ENCODE measurements at regions not wholly inside any gene's neighbourhood (a gene's known extent, or its start where the extent isn't known, plus 50 kb on each side); places are given as distances from the start of the nearest gene placed in this dataset.

DNA sequence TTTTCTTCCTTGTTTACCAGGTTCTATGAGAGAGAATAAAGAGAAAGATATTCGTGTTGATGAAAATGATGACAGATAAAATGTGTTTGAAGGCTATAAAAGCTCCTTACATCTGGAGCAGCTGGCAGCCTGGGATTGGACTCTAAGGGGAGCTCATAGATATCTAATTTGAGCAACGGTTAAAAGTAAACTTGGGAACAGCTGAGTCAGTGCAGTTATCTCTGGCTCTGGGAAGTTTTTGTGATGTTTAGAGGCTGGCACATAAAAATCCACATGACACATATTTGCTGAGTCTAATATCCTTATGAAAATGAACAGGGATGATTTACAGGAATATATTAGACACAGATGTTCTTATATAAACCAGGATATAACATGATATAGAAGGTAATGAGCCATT lies 331.8 kb upstream of the TENM3 start:
- BruUV-seq (replicated peaks), result no TSS peak
- Mint-ChIP-seq H3K9me3 (ENCODE audit: unreplicated experiment) (peaks cover 25% of the 10 kb centered on the region), H3K27ac (ENCODE audit: unreplicated experiment) (no peak overlapping the region), H3K27me3 (ENCODE audit: insufficient read depth, unreplicated experiment) (peaks cover 7% of the 10 kb centered on the region), H3K4me1 (ENCODE audit: low read depth, unreplicated experiment) (no peaks in the 10 kb centered on the region), H3K4me3 (ENCODE audit: unreplicated experiment) (no peak overlapping the region), H3K36me3 (ENCODE audit: insufficient read depth, unreplicated experiment) (no peaks in the 10 kb centered on the region)
- no peaks in the 10 kb centered on the region for H3K27me3 ChIP-seq (replicated peaks; ENCODE audit: control insufficient read depth, insufficient read depth, low read length)
- no peak for DNase-seq
- no peaks in the 10 kb centered on the region for H3K4me1 ChIP-seq
- H3K4me3 ChIP-seq (ENCODE audit: low read depth, low read length), result no peak overlapping the region
- no peaks in the 10 kb centered on the region for H3K36me3 ChIP-seq (ENCODE audit: control insufficient read depth, insufficient read depth, low read length)
- intact Hi-C loops (cut with micrococcal nuclease; ENCODE audit: unreplicated experiment), result no loop called here
- H3K9me3 ChIP-seq, result no peaks in the 10 kb centered on the region
- CTCF ChIA-PET, result no interaction called here
- TF ChIP-seq, protein P1, sequence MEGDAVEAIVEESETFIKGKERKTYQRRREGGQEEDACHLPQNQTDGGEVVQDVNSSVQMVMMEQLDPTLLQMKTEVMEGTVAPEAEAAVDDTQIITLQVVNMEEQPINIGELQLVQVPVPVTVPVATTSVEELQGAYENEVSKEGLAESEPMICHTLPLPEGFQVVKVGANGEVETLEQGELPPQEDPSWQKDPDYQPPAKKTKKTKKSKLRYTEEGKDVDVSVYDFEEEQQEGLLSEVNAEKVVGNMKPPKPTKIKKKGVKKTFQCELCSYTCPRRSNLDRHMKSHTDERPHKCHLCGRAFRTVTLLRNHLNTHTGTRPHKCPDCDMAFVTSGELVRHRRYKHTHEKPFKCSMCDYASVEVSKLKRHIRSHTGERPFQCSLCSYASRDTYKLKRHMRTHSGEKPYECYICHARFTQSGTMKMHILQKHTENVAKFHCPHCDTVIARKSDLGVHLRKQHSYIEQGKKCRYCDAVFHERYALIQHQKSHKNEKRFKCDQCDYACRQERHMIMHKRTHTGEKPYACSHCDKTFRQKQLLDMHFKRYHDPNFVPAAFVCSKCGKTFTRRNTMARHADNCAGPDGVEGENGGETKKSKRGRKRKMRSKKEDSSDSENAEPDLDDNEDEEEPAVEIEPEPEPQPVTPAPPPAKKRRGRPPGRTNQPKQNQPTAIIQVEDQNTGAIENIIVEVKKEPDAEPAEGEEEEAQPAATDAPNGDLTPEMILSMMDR (IDR thresholded peaks at IDR 0.05; ENCODE audit: insufficient read depth in 1 of 2, low read depth in 1 of 2, low read length in 1 of 2, severe bottlenecking in 1 of 2, unreplicated experiment in 1 of 2), result no peak
- POLR2A ChIA-PET, result no interaction called here

DNA sequence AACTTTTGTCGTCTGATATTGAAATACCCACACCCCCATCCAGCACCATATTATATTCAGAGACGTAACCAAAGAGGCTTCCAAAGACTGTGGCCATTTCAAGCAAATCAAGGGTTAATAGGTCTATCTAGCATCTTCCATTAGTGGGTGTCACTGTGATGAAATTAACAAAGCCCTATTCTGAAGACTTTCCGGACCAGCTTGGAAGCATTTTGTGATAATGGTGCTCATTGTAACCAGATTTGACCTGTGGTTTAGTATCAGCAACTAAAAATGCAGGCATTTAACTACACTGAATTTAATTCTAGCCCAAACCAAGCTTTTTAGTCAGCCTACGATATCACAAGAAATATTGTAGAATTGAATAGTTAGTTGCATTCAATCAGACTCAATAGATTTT lies 309.7 kb upstream of the TENM3 start:
- Histone ChIP-seq H3K4me3 (ENCODE audit: low read depth, low read length) (no peak overlapping the region), H3K36me3 (ENCODE audit: control insufficient read depth, insufficient read depth, low read length) (no peaks in the 10 kb centered on the region), H3K4me1 (no peaks in the 10 kb centered on the region), H3K9me3 (no peaks in the 10 kb centered on the region), H3K27me3 (replicated peaks; ENCODE audit: control insufficient read depth, insufficient read depth, low read length) (no peaks in the 10 kb centered on the region)
- Mint-ChIP-seq H3K27ac (ENCODE audit: unreplicated experiment) (no peak overlapping the region), H3K4me3 (ENCODE audit: unreplicated experiment) (no peak overlapping the region), H3K9me3 (ENCODE audit: unreplicated experiment) (peaks cover 21% of the 10 kb centered on the region), H3K27me3 (ENCODE audit: insufficient read depth, unreplicated experiment) (peaks cover 18% of the 10 kb centered on the region), H3K4me1 (ENCODE audit: low read depth, unreplicated experiment) (no peaks in the 10 kb centered on the region), H3K36me3 (ENCODE audit: insufficient read depth, unreplicated experiment) (no peaks in the 10 kb centered on the region)
- TF ChIP-seq, protein P1 (IDR thresholded peaks at IDR 0.05; ENCODE audit: insufficient read depth in 1 of 2, low read depth in 1 of 2, low read length in 1 of 2, severe bottlenecking in 1 of 2, unreplicated experiment in 1 of 2), result no peak
- ChIA-PET CTCF (no interaction called here), POLR2A (no interaction called here)
- BruUV-seq (replicated peaks), result no TSS peak
- no peak for DNase-seq
- intact Hi-C loops (cut with micrococcal nuclease; ENCODE audit: unreplicated experiment), result no loop called here

DNA sequence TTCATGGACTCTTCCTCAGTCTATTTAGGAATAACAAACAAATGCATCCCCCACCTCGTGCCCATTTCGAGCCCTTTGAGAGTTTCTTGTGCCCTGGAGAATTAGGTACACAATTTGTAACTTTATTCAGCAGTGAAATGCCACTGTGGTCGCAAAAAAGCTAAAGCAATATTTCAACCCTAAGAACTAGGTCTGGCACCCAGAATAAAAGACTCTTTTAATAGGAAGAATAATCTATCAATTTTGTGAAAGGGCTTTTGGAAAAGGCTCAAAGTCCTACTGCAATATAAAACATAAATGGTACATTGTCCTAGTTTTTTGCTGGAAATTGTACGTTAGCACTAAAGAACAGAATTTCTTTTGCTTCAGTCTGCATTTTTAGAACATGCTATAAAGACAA lies 304.6 kb upstream of the TENM3 start:
- TF ChIP-seq, protein P1 (IDR thresholded peaks at IDR 0.05; ENCODE audit: insufficient read depth in 1 of 2, low read depth in 1 of 2, low read length in 1 of 2, severe bottlenecking in 1 of 2, unreplicated experiment in 1 of 2), result no peak
- no TSS peak for BruUV-seq (replicated peaks)
- Mint-ChIP-seq H3K4me3 (ENCODE audit: unreplicated experiment) (no peak overlapping the region), H3K36me3 (ENCODE audit: insufficient read depth, unreplicated experiment) (no peaks in the 10 kb centered on the region), H3K27me3 (ENCODE audit: insufficient read depth, unreplicated experiment) (peaks cover 22% of the 10 kb centered on the region), H3K9me3 (ENCODE audit: unreplicated experiment) (no peaks in the 10 kb centered on the region), H3K4me1 (ENCODE audit: low read depth, unreplicated experiment) (no peaks in the 10 kb centered on the region), H3K27ac (ENCODE audit: unreplicated experiment) (no peak overlapping the region)
- ChIA-PET POLR2A (no interaction called here), CTCF (no interaction called here)
- H3K4me3 ChIP-seq (ENCODE audit: low read depth, low read length), result no peak overlapping the region
- no peak for DNase-seq
- H3K9me3 ChIP-seq, result no peaks in the 10 kb centered on the region
- intact Hi-C loops (cut with micrococcal nuclease; ENCODE audit: unreplicated experiment), result no loop called here
- no peaks in the 10 kb centered on the region for H3K36me3 ChIP-seq (ENCODE audit: control insufficient read depth, insufficient read depth, low read length)
- no peaks in the 10 kb centered on the region for H3K27me3 ChIP-seq (replicated peaks; ENCODE audit: control insufficient read depth, insufficient read depth, low read length)
- H3K4me1 ChIP-seq, result no peaks in the 10 kb centered on the region

All from Caco-2 (cell line).